ENCODE measurements at regions not wholly inside any gene's neighbourhood (a gene's known extent, or its start where the extent isn't known, plus 50 kb on each side); places are given as distances from the start of the nearest gene placed in this dataset.
"Not testable (repeated sequence)": the region's sequence is repeated elsewhere in the genome, so short reads cannot be mapped to it uniquely, and the experiment has no call there.

DNA sequence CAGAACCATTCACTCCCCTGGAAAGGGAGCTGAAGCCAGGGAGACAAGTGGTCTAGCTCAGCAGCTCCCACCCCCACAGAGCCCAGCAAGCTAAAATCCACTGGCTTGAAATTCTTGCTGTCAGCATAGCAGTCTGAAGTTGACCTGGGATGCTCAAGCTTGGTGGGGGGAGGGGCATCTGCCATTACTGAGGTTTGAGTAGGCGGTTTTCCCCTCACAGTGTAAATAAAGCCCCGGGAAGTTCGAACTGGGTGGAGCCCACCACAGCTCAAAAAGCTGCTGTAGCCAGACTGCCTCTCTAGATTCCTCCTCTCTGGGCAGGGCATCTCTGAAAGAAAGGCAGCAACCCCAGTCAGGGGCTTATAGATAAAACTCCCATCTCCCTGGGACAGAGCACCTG, 171.3 kb upstream of the E2F8 start:
- TF ChIP-seq, protein P1, sequence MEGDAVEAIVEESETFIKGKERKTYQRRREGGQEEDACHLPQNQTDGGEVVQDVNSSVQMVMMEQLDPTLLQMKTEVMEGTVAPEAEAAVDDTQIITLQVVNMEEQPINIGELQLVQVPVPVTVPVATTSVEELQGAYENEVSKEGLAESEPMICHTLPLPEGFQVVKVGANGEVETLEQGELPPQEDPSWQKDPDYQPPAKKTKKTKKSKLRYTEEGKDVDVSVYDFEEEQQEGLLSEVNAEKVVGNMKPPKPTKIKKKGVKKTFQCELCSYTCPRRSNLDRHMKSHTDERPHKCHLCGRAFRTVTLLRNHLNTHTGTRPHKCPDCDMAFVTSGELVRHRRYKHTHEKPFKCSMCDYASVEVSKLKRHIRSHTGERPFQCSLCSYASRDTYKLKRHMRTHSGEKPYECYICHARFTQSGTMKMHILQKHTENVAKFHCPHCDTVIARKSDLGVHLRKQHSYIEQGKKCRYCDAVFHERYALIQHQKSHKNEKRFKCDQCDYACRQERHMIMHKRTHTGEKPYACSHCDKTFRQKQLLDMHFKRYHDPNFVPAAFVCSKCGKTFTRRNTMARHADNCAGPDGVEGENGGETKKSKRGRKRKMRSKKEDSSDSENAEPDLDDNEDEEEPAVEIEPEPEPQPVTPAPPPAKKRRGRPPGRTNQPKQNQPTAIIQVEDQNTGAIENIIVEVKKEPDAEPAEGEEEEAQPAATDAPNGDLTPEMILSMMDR (conservative IDR thresholded peaks at IDR 0.05) = not testable (repeated sequence)
- not testable (repeated sequence) for TF ChIP-seq ZFX (IDR thresholded peaks at IDR 0.05)

Measured in C4-2B (cell line).